ENCODE measurements at regions not wholly inside any gene's neighbourhood (a gene's known extent, or its start where the extent isn't known, plus 50 kb on each side); places are given as distances from the start of the nearest gene placed in this dataset.

- DNase-seq (peak; percentile 13 to 58), ATAC-seq (ENCODE audit: low FRiP score in 2 of 2) (peak; percentile 75 to 95)
- H3K4me1 ChIP-seq: peaks cover 0 to 5% (median 0%) of the 10 kb centered on the region in 4 donors
- H3K27ac ChIP-seq: peak overlapping the region in 1 of 4 donors; percentile 33
- no peaks in the 10 kb centered on the region for H3K27me3 ChIP-seq
- no peaks in the 10 kb centered on the region for H3K36me3 ChIP-seq
- no peak for TF ChIP-seq POLR2A (IDR thresholded peaks at IDR 0.05)
- peak in 1 of 2 donors; percentile 66 for TF ChIP-seq POLR2AphosphoS5 (IDR thresholded peaks at IDR 0.05)
- no peaks in the 10 kb centered on the region for H3K9me3 ChIP-seq
- 58 to 70% methylated on average over 10 of the region's 10 CpGs for WGBS, 2 donors
- H3K4me3 ChIP-seq: no peak overlapping the region
These were observed 210.9 kb downstream of the ESM1 start for GRCh38 chr5:54774281-54775170.

DNA sequence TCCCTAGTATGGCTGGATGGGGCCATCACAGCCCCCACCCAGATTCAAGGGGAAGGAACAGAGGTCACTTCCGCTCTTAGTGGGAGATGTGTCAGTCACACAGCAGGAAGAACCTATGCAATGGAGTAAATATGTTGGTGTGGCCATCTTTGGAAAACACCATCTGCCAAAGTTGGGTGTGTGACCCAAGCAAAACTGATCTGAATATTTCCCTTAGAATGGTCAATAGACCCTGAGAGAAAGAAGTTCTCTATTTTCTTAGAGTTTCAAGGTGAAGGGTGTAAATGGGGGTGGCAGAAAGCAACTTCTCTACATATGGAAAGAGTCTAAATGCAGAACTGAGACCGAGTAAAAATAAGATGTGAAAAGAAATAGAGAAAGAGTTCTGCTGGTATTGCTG, 212.7 kb downstream of the ESM1 start:
- Histone ChIP-seq H3K4me3 (no peak overlapping the region), H3K4me1 (peaks cover 0 to 5% (median 0%) of the 10 kb centered on the region in 4 donors), H3K36me3 (no peaks in the 10 kb centered on the region), H3K27me3 (no peaks in the 10 kb centered on the region), H3K9me3 (no peaks in the 10 kb centered on the region), H3K27ac (no peak overlapping the region)
- DNase-seq: no peak
- TF ChIP-seq POLR2AphosphoS5 (IDR thresholded peaks at IDR 0.05): no peak
- TF ChIP-seq POLR2A (IDR thresholded peaks at IDR 0.05): no peak
- ATAC-seq (ENCODE audit: low FRiP score in 2 of 2): no peak
- 80 to 94% methylated on average over 1 to 2 of the region's 2 CpGs for WGBS, 2 donors

DNA sequence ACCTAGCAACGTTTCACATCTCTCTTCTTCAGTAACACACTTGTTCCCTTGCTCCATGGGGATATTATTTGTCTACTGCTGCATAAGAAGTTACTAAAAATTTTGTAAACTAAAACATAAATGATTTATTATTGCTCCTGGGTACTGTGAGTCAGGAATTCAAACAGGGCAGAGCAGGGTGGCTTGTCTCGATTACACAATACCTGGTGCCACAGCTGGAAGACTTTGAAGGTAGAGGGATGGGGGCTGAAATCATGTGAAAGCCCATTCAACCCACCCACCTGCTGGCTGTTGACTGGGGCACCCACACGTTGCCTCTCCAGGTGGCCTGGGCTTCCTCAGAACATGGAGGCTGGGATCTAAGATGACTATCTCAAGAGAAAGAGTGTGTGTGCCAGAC, 213.2 kb downstream of the ESM1 start:
- no peak for ATAC-seq (ENCODE audit: low FRiP score in 2 of 2)
- Histone ChIP-seq H3K4me3 (no peak overlapping the region), H3K27ac (no peak overlapping the region), H3K9me3 (no peaks in the 10 kb centered on the region), H3K36me3 (no peaks in the 10 kb centered on the region), H3K4me1 (peaks cover 0 to 5% (median 0%) of the 10 kb centered on the region in 4 donors), H3K27me3 (no peaks in the 10 kb centered on the region)
- 85 to 93% methylated on average over 3 of the region's 3 CpGs for WGBS, 2 donors
- TF ChIP-seq POLR2AphosphoS5 (IDR thresholded peaks at IDR 0.05): no peak
- no peak for TF ChIP-seq CTCF (IDR thresholded peaks at IDR 0.05)
- TF ChIP-seq POLR2A (IDR thresholded peaks at IDR 0.05): no peak
- no peak for TF ChIP-seq EP300 (IDR thresholded peaks at IDR 0.05)
- no peak for DNase-seq

- Histone ChIP-seq H3K9me3 (no peaks in the 10 kb centered on the region), H3K4me3 (no peak overlapping the region), H3K4me1 (no peaks in the 10 kb centered on the region), H3K36me3 (no peaks in the 10 kb centered on the region), H3K27ac (no peak overlapping the region), H3K27me3 (no peaks in the 10 kb centered on the region)
- DNase-seq: no peak
- 100% methylated on average over 1 of the region's 1 CpG for WGBS, 2 donors
- ATAC-seq (ENCODE audit: low FRiP score in 2 of 2): no peak
- TF ChIP-seq POLR2A (IDR thresholded peaks at IDR 0.05) (no peak), EP300 (IDR thresholded peaks at IDR 0.05) (no peak), POLR2AphosphoS5 (IDR thresholded peaks at IDR 0.05) (no peak), CTCF (IDR thresholded peaks at IDR 0.05) (no peak)
These were observed 215.6 kb downstream of the ESM1 start for GRCh38 chr5:54769746-54770145.

- Histone ChIP-seq H3K36me3 (no peaks in the 10 kb centered on the region), H3K9me3 (no peaks in the 10 kb centered on the region), H3K4me3 (no peak overlapping the region), H3K27me3 (no peaks in the 10 kb centered on the region), H3K27ac (no peak overlapping the region), H3K4me1 (no peaks in the 10 kb centered on the region)
- DNase-seq (no peak), ATAC-seq (ENCODE audit: low FRiP score in 2 of 2) (no peak)
- TF ChIP-seq EP300 (IDR thresholded peaks at IDR 0.05): no peak
- no peak for TF ChIP-seq POLR2AphosphoS5 (IDR thresholded peaks at IDR 0.05)
- no peak for TF ChIP-seq POLR2A (IDR thresholded peaks at IDR 0.05)
- peak in 1 of 6 experiments; percentile 30 for TF ChIP-seq CTCF (IDR thresholded peaks at IDR 0.05)
- 86 to 90% methylated on average over 6 of the region's 6 CpGs for WGBS, 2 donors
These were observed 216.3 kb downstream of the ESM1 start for GRCh38 chr5:54769072-54769471.
